ENCODE measurements at regions not wholly inside any gene's neighbourhood (a gene's known extent, or its start where the extent isn't known, plus 50 kb on each side); places are given as distances from the start of the nearest gene placed in this dataset.

DNA sequence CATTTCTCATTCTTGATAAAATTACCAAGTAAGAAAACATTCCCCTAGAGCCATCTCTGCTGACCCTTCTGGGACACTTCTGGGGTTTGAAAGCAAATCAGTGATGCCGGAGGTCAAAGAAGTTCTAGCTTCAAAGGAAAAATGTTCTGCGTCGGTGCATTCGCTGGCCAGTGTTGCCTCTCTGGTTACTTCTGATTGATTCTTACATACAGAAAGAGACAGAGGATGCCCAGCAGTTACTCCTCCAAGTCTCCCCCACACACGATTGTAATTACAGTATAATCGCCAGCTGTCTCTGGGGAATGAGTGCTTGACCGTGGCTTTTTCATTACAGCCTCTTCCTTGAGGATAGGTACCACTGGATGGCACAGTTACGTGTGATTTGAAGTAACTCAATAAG, 150.9 kb downstream of the SNX19 start:
- intact Hi-C loops (cut with DNase I) = no loop called here
- no peaks in the 10 kb centered on the region for H3K9me3 ChIP-seq

DNA sequence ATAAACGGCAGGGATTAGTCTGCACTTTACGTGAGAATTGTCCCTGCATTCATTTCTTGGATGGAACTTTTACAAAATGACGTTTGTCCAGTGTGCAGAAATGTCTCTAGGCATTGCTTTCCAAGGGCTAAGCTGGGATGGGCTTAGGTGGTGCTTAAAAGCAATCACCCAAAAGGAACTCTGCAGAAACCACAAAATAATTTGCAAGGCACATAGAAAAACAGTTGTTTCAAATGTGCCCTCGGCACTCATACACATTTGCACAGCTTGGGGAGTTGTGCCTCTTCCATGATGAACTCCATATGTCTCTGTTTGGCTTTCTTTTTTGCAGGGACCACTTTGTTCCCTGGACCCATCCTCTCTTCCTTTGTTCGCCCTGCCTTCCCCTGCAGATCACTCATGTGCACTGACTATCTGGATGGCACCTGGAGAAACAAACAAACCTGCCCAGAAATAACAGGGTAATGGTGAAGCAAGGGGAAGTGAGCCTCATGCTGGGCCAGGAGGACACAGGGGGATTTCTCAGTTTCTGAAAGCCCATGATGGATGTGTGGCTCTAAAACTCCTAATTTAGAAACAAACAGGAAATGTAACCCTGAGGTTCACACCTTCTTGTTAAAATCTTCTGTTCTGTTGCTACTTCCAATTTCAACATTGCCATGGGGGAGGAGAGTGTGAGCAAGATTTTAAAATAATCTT, 150.2 kb downstream of the SNX19 start:
- intact Hi-C loops (cut with DNase I) = no loop called here
- TF ChIP-seq EP300 (IDR thresholded peaks at IDR 0.05) = no peak
- TF ChIP-seq POLR2A (IDR thresholded peaks at IDR 0.05) = no peak
- TF ChIP-seq CTCF (IDR thresholded peaks at IDR 0.05) = no peak
- H3K9me3 ChIP-seq = no peaks in the 10 kb centered on the region
- no peak overlapping the region for H3K27ac ChIP-seq
- no peaks in the 10 kb centered on the region for H3K36me3 ChIP-seq
- WGBS, 3 donors = 79 to 82% (median 80%) methylated on average over 5 of the region's 5 CpGs
- H3K4me1 ChIP-seq (ENCODE audit: insufficient read depth) = peaks cover 4% of the 10 kb centered on the region
- no peak overlapping the region for H3K4me3 ChIP-seq
- no peaks in the 10 kb centered on the region for H3K27me3 ChIP-seq
- DNase-seq = no peak

More for the DNA sequence above, 150.9 kb downstream of the SNX19 start:
- 75 to 80% (median 76%) methylated on average over 8 of the region's 8 CpGs for WGBS, 3 donors
- DNase-seq = no peak
- no peak overlapping the region for H3K27ac ChIP-seq
- H3K27me3 ChIP-seq = no peaks in the 10 kb centered on the region
- no peak overlapping the region for H3K4me3 ChIP-seq
- no peaks in the 10 kb centered on the region for H3K4me1 ChIP-seq (ENCODE audit: insufficient read depth)
- H3K36me3 ChIP-seq = no peaks in the 10 kb centered on the region
- TF ChIP-seq EP300 (IDR thresholded peaks at IDR 0.05) (no peak), CTCF (IDR thresholded peaks at IDR 0.05) (no peak), POLR2A (IDR thresholded peaks at IDR 0.05) (no peak)

- no peak for TF ChIP-seq POLR2A (IDR thresholded peaks at IDR 0.05)
- no peak for TF ChIP-seq CTCF (IDR thresholded peaks at IDR 0.05)
- H3K27ac ChIP-seq = no peak overlapping the region
- H3K4me3 ChIP-seq = no peak overlapping the region
- no peaks in the 10 kb centered on the region for H3K36me3 ChIP-seq
- DNase-seq = no peak
- intact Hi-C loops (cut with DNase I) = no loop called here
- peaks cover 10% of the 10 kb centered on the region for H3K4me1 ChIP-seq (ENCODE audit: insufficient read depth)
- no peaks in the 10 kb centered on the region for H3K9me3 ChIP-seq
- 58 to 67% (median 58%) methylated on average over 3 of the region's 3 CpGs for WGBS, 3 donors
- no peaks in the 10 kb centered on the region for H3K27me3 ChIP-seq
Measured at GRCh38 chr11:130766650-130767565, 149.4 kb downstream of the SNX19 start.

GRCh38 chr11:130769782-130770535, 146.3 kb downstream of the SNX19 start:
- no peaks in the 10 kb centered on the region for H3K27me3 ChIP-seq
- no peak overlapping the region for H3K4me3 ChIP-seq
- intact Hi-C loops (cut with DNase I) = no loop called here
- no peak for DNase-seq
- no peaks in the 10 kb centered on the region for H3K36me3 ChIP-seq
- 82 to 88% (median 83%) methylated on average over 8 of the region's 8 CpGs for WGBS, 3 donors
- TF ChIP-seq POLR2A (IDR thresholded peaks at IDR 0.05) (no peak), CTCF (IDR thresholded peaks at IDR 0.05) (no peak), EP300 (IDR thresholded peaks at IDR 0.05) (no peak)
- peaks cover 16% of the 10 kb centered on the region for H3K4me1 ChIP-seq (ENCODE audit: insufficient read depth)
- no peak overlapping the region for H3K27ac ChIP-seq
- H3K9me3 ChIP-seq = no peaks in the 10 kb centered on the region

All from ovary (tissue), 7 donors.